Tibial nerve (tissue), 4 donors: ENCODE measurements at regions not wholly inside any gene's neighbourhood (a gene's known extent, or its start where the extent isn't known, plus 50 kb on each side); places are given as distances from the start of the nearest gene placed in this dataset.

ENCODE experiments used
- EP300 ChIP-seq, 2 donors: sonication (generic); formaldehyde crosslinking; IDR thresholded peaks; one replicate each; pipeline ENCODE4 v1.6.1; 2017; ENCODE audit warnings: antibody characterized with exemption in 2 of 2, mild to moderate bottlenecking in 1 of 2
- POLR2A ChIP-seq, 2 donors: fragments of 450-650 bp; IDR thresholded peaks; one replicate each; pipeline ENCODE4 v1.6.1; 2017; ENCODE audit warnings: antibody characterized with exemption in 2 of 2, mild to moderate bottlenecking in 2 of 2, moderate library complexity in 2 of 2
- TF ChIP-seq, protein P1 (sequence below), 5 experiments: fragments of 200-600 bp in 3 of 5; fragments of 450-650 bp in 2 of 5; sonication (generic) in 3 of 5; IDR thresholded peaks; one replicate each; pipeline ENCODE4 v1.5.1; 2016 to 2019; ENCODE audit warnings: antibody characterized with exemption in 5 of 5, mild to moderate bottlenecking in 3 of 5, moderate library complexity in 2 of 5

- TF ChIP-seq POLR2A (IDR thresholded peaks at IDR 0.05): no peak
- TF ChIP-seq, protein P1, sequence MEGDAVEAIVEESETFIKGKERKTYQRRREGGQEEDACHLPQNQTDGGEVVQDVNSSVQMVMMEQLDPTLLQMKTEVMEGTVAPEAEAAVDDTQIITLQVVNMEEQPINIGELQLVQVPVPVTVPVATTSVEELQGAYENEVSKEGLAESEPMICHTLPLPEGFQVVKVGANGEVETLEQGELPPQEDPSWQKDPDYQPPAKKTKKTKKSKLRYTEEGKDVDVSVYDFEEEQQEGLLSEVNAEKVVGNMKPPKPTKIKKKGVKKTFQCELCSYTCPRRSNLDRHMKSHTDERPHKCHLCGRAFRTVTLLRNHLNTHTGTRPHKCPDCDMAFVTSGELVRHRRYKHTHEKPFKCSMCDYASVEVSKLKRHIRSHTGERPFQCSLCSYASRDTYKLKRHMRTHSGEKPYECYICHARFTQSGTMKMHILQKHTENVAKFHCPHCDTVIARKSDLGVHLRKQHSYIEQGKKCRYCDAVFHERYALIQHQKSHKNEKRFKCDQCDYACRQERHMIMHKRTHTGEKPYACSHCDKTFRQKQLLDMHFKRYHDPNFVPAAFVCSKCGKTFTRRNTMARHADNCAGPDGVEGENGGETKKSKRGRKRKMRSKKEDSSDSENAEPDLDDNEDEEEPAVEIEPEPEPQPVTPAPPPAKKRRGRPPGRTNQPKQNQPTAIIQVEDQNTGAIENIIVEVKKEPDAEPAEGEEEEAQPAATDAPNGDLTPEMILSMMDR (IDR thresholded peaks at IDR 0.05): no peak
- no peak for TF ChIP-seq EP300 (IDR thresholded peaks at IDR 0.05)
These were observed 859.7 kb downstream of the EPHA7 start for GRCh38 chr6:92559611-92560010.
